PC-3 (cell line): ENCODE measurements at regions not wholly inside any gene's neighbourhood (a gene's known extent, or its start where the extent isn't known, plus 50 kb on each side); places are given as distances from the start of the nearest gene placed in this dataset.

Experiments
- ATAC-seq: fragments of 200-7000 bp; cut with Tn5 transposase; 2 replicates; pipeline ENCODE4 v1.9.1; 2020; ENCODE audit warnings: mild to moderate bottlenecking, moderate library complexity
- BruUV-seq: library from RNA; stranded (reverse); fragments of 400-500 nt; replicated peaks from 2 replicates; lab custom pipeline; 2021; lab: Mats Ljungman, UMichigan
- CTCF ChIA-PET: fragments of 300-600 bp; sonication (Branson Sonifier 250); formaldehyde crosslinking; loops from one replicate; lab custom pipeline; 2022; ENCODE audit warnings: antibody characterized with exemption; lab: Charles Lee
- POLR2A ChIA-PET: fragments of 300-600 bp; sonication (Branson Sonifier 250); formaldehyde crosslinking; loops from one replicate; lab custom pipeline; 2022; ENCODE audit warnings: antibody characterized with exemption; ENCODE audit not compliant: unreplicated experiment; lab: Charles Lee
- DNase-seq: peaks from one replicate; pipeline ENCODE4 v3.0.0-alpha.2; 2015
- H2AFZ ChIP-seq: fragments of 300-600 bp; sonication (generic); 2 replicates; pipeline ENCODE4 v1.6.0; 2016; ENCODE audit warnings: antibody characterized with exemption, low read length
- H3F3A ChIP-seq: fragments of 300-600 bp; sonication (generic); one replicate; pipeline ENCODE4 v1.6.0; 2017; ENCODE audit warnings: antibody characterized with exemption, low read length, control low read depth, mild to moderate bottlenecking; ENCODE audit not compliant: unreplicated experiment
- H3K27ac ChIP-seq: fragments of 300-600 bp; sonication (generic); 2 replicates; pipeline ENCODE4 v1.5.1; 2016; ENCODE audit warnings: mild to moderate bottlenecking, low read length
- H3K27me3 ChIP-seq: fragments of 300-600 bp; sonication (generic); 2 replicates; pipeline ENCODE4 v1.6.1; 2016; ENCODE audit warnings: low read length, mixed read lengths
- H3K36me3 ChIP-seq: fragments of 300-600 bp; sonication (generic); 2 replicates; pipeline ENCODE4 v1.6.1; 2016; ENCODE audit warnings: low read depth, mixed run types, low read length, mixed read lengths
- H3K4me1 ChIP-seq: fragments of 300-600 bp; sonication (generic); 2 replicates; pipeline ENCODE4 v1.5.1; 2016; ENCODE audit warnings: low read length; ENCODE audit not compliant: insufficient read depth
- H3K4me2 ChIP-seq: fragments of 300-600 bp; sonication (generic); 2 replicates; pipeline ENCODE4 v1.6.0; 2016; ENCODE audit warnings: low read length
- H3K4me3 ChIP-seq: fragments of 300-600 bp; sonication (generic); 2 replicates; pipeline ENCODE4 v1.5.1; 2016; ENCODE audit warnings: mild to moderate bottlenecking, low read length, mixed read lengths
- H3K79me2 ChIP-seq: fragments of 300-600 bp; sonication (generic); 2 replicates; pipeline ENCODE4 v1.6.1; 2017; ENCODE audit warnings: low read length, mixed read lengths
- H3K9ac ChIP-seq: fragments of 300-600 bp; sonication (generic); 2 replicates; pipeline ENCODE4 v1.6.0; 2016; ENCODE audit warnings: mild to moderate bottlenecking, low read length
- H3K9me2 ChIP-seq: fragments of 300-600 bp; sonication (generic); replicated peaks from 2 replicates; pipeline ENCODE4 v1.6.1; 2016; ENCODE audit warnings: mixed run types, low read length, mixed read lengths
- H3K9me3 ChIP-seq: fragments of 300-600 bp; sonication (generic); 2 replicates; pipeline ENCODE4 v1.6.1; 2016; ENCODE audit warnings: low read length, mixed read lengths
- H4K20me1 ChIP-seq: fragments of 300-600 bp; sonication (generic); 2 replicates; pipeline ENCODE4 v1.6.1; 2016; ENCODE audit warnings: low read length, mixed read lengths
- EZH2 ChIP-seq: fragments of 300-600 bp; sonication (generic); IDR thresholded peaks from one replicate; pipeline ENCODE4 v1.6.1; 2017; ENCODE audit warnings: antibody characterized with exemption, mild to moderate bottlenecking, low read length; ENCODE audit not compliant: unreplicated experiment
- EZH2phosphoT487 ChIP-seq: fragments of 300-600 bp; sonication (generic); IDR thresholded peaks from 2 replicates; pipeline ENCODE4 v1.6.1; 2018; ENCODE audit warnings: mild to moderate bottlenecking, antibody characterized with exemption, low read length, borderline replicate concordance
- intact Hi-C: fragments of 100-400 bp; cut with micrococcal nuclease; formaldehyde crosslinking; loops from 2 replicates; pipeline ENCODE4 v1.9.0; 2023
- TF ChIP-seq, protein P1 (sequence below): fragments of 300-600 bp; sonication (generic); conservative IDR thresholded peaks from 2 replicates; pipeline ENCODE4 v1.5.1; 2017; ENCODE audit warnings: antibody characterized with exemption, low read depth, mild to moderate bottlenecking, low read length

DNA sequence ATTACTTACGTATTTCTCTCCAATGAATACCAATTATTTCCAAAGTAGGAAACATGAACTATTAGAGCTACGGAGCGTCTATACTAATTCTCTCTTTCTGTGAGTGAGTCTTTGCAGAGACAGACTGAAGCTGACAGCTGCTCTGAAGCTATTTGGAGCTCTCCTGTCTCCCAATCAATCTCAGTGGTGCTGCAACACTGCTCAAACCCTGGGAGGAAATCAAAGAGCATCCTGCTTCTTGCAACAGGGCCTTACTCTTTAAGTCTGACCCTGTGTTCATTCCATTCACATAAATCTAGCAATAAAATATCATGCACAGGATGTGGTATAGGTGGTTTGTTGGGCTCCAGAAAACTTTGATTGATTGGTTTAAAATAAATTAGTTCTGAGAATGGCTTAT lies 685.7 kb upstream of the IGFBP3 start:
- TF ChIP-seq EZH2 (no peak), EZH2phosphoT487 (no peak)
- TF ChIP-seq, protein P1, sequence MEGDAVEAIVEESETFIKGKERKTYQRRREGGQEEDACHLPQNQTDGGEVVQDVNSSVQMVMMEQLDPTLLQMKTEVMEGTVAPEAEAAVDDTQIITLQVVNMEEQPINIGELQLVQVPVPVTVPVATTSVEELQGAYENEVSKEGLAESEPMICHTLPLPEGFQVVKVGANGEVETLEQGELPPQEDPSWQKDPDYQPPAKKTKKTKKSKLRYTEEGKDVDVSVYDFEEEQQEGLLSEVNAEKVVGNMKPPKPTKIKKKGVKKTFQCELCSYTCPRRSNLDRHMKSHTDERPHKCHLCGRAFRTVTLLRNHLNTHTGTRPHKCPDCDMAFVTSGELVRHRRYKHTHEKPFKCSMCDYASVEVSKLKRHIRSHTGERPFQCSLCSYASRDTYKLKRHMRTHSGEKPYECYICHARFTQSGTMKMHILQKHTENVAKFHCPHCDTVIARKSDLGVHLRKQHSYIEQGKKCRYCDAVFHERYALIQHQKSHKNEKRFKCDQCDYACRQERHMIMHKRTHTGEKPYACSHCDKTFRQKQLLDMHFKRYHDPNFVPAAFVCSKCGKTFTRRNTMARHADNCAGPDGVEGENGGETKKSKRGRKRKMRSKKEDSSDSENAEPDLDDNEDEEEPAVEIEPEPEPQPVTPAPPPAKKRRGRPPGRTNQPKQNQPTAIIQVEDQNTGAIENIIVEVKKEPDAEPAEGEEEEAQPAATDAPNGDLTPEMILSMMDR = no peak
- POLR2A ChIA-PET = no interaction called here
- Histone ChIP-seq H3K9me2 (no peaks in the 10 kb centered on the region), H3K9ac (no peak overlapping the region), H3K79me2 (no peaks in the 10 kb centered on the region), H3K27me3 (no peaks in the 10 kb centered on the region), H2AFZ (no peak overlapping the region), H3K4me2 (no peak overlapping the region), H4K20me1 (no peaks in the 10 kb centered on the region), H3K27ac (no peak overlapping the region), H3F3A (no peaks in the 10 kb centered on the region), H3K36me3 (no peaks in the 10 kb centered on the region), H3K4me1 (no peaks in the 10 kb centered on the region), H3K4me3 (no peak overlapping the region), H3K9me3 (no peaks in the 10 kb centered on the region)
- BruUV-seq = no TSS peak
- CTCF ChIA-PET = no interaction called here
- intact Hi-C loops = no loop called here
- ATAC-seq (peak; percentile 35; the same call in 1 of the 2 replicates), DNase-seq (no peak)

GRCh38 chr7:46604241-46604661 lies 683.2 kb upstream of the IGFBP3 start:
- H3K9me2 ChIP-seq = no peaks in the 10 kb centered on the region
- no peak overlapping the region for H3K4me3 ChIP-seq
- no peaks in the 10 kb centered on the region for H3F3A ChIP-seq
- intact Hi-C loops = no loop called here
- POLR2A ChIA-PET = no interaction called here
- H3K27me3 ChIP-seq = no peaks in the 10 kb centered on the region
- ATAC-seq (no peak), DNase-seq (no peak)
- BruUV-seq = no TSS peak
- H3K9ac ChIP-seq = no peak overlapping the region
- CTCF ChIA-PET = no interaction called here
- 0 out of 2 replicates have a peak overlapping the region, but pooled peaks have one; percentile 24 for H2AFZ ChIP-seq
- no peak overlapping the region for H3K4me2 ChIP-seq
- no peaks in the 10 kb centered on the region for H4K20me1 ChIP-seq
- H3K27ac ChIP-seq = no peak overlapping the region
- no peaks in the 10 kb centered on the region for H3K9me3 ChIP-seq
- no peaks in the 10 kb centered on the region for H3K4me1 ChIP-seq
- H3K36me3 ChIP-seq = no peaks in the 10 kb centered on the region
- no peaks in the 10 kb centered on the region for H3K79me2 ChIP-seq
- no peak for TF ChIP-seq EZH2phosphoT487
- no peak for TF ChIP-seq EZH2
- TF ChIP-seq, protein P1 = no peak

DNA sequence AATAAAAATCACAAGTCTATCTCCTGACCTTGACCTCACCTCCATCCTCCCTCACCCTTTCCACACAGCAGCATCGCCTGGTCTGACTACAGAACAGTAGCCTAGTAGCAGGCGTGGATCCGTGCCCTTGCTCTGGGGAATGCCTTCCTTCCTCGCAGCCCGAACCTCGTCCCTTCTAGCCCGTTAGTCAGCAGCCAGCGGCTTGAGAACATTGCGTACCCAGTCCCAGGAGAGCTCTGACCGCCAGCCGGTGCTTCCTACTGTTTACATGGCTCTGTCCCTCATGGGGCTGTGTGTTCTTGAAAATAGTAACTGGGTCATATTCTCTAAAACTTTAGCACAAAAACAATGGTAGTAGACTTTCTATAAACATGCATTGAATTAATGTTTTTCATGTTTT lies 682.7 kb upstream of the IGFBP3 start:
- no peaks in the 10 kb centered on the region for H3K9me2 ChIP-seq
- DNase-seq (no peak), ATAC-seq (no peak)
- no peaks in the 10 kb centered on the region for H3K27me3 ChIP-seq
- CTCF ChIA-PET = no interaction called here
- H4K20me1 ChIP-seq = no peaks in the 10 kb centered on the region
- H3K4me3 ChIP-seq = no peak overlapping the region
- H3K36me3 ChIP-seq = no peaks in the 10 kb centered on the region
- no peaks in the 10 kb centered on the region for H3K9me3 ChIP-seq
- no peak overlapping the region for H3K9ac ChIP-seq
- no TSS peak for BruUV-seq
- H3K4me2 ChIP-seq = no peak overlapping the region
- no peaks in the 10 kb centered on the region for H3K4me1 ChIP-seq
- no peak overlapping the region for H3K27ac ChIP-seq
- TF ChIP-seq, protein P1 = no peak
- no peak for TF ChIP-seq EZH2phosphoT487
- TF ChIP-seq EZH2 = no peak
- H2AFZ ChIP-seq = no peak overlapping the region
- no peaks in the 10 kb centered on the region for H3F3A ChIP-seq
- H3K79me2 ChIP-seq = no peaks in the 10 kb centered on the region
- intact Hi-C loops = no loop called here
- POLR2A ChIA-PET = no interaction called here
